A673 (cell line): ENCODE measurements at regions not wholly inside any gene's neighbourhood (a gene's known extent, or its start where the extent isn't known, plus 50 kb on each side); places are given as distances from the start of the nearest gene placed in this dataset.

Source experiments
- EZH2 ChIP-seq: fragments of 200-600 bp; sonication (generic); IDR thresholded peaks from 2 replicates; pipeline ENCODE4 v1.6.1; 2017; ENCODE audit warnings: borderline replicate concordance, low read depth, mild to moderate bottlenecking, mixed read lengths, antibody characterized with exemption, low read length; ENCODE audit not compliant: poor library complexity, severe bottlenecking
- TF ChIP-seq, protein P1 (sequence below): fragments of 300-800, 200-600 bp; sonication (generic); conservative IDR thresholded peaks from 2 replicates; pipeline ENCODE4 v1.5.1; 2017; ENCODE audit warnings: low read depth, mild to moderate bottlenecking, antibody characterized with exemption, low read length, moderate library complexity, mixed read lengths

DNA sequence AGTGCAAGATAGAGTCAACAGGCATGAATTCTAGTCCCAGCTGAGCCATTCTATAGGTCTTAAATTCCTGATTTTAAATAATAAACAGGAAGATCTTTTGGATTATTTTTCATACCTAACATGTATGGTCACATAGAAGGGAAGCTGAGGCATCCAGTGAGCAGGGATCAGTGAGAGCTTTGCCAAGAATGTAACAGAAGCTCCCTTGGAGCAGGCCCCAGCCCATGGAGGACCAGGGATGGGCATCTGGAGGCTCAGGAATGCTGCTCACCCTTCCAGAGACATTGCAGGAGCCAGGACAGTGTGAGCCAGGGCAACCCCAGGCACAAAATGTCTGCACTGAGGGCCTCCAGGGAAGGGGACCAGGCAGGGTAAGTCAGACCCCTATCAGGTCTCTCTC lies 54.4 kb upstream of the KCND3 start:
- TF ChIP-seq, protein P1, sequence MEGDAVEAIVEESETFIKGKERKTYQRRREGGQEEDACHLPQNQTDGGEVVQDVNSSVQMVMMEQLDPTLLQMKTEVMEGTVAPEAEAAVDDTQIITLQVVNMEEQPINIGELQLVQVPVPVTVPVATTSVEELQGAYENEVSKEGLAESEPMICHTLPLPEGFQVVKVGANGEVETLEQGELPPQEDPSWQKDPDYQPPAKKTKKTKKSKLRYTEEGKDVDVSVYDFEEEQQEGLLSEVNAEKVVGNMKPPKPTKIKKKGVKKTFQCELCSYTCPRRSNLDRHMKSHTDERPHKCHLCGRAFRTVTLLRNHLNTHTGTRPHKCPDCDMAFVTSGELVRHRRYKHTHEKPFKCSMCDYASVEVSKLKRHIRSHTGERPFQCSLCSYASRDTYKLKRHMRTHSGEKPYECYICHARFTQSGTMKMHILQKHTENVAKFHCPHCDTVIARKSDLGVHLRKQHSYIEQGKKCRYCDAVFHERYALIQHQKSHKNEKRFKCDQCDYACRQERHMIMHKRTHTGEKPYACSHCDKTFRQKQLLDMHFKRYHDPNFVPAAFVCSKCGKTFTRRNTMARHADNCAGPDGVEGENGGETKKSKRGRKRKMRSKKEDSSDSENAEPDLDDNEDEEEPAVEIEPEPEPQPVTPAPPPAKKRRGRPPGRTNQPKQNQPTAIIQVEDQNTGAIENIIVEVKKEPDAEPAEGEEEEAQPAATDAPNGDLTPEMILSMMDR, result no peak
- TF ChIP-seq EZH2, result no peak
